ENCODE measurements at regions not wholly inside any gene's neighbourhood (a gene's known extent, or its start where the extent isn't known, plus 50 kb on each side); places are given as distances from the start of the nearest gene placed in this dataset.

DNA sequence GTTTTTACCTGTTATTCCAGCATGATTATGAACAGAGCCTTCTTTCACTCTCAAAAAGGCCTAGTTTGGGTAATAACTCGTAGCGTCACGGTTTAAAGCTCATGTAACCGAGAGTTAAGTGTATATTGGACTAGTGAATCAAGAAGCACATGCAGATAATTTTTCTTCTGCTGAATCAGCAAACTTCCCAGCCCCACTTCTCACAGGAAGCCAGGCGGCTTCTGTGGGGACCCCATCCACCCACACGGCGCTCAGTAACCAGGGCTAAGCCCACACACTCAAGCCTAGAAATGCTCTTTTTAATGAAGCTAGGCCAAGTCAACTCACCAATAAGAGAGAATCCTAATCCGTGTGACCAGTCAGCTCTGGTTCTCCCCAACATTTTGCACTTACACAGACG is 191.2 kb upstream of the MGMT start:
- TF ChIP-seq POLR2A (IDR thresholded peaks at IDR 0.05; ENCODE audit: low read length) (no peak), GATA1 (IDR thresholded peaks at IDR 0.05; ENCODE audit: low read depth, low read length) (no peak)

All from erythroblast (primary cell).